GM12864 (cell line): ENCODE measurements at regions not wholly inside any gene's neighbourhood (a gene's known extent, or its start where the extent isn't known, plus 50 kb on each side); places are given as distances from the start of the nearest gene placed in this dataset.

Experiments
- DNase-seq: peaks from one replicate; pipeline ENCODE4 v3.0.0-alpha.2; 2011; ENCODE audit warnings: low read depth
- H3K4me3 ChIP-seq: 2 replicates; pipeline ENCODE4 v1.5.1; 2011; ENCODE audit warnings: mild to moderate bottlenecking, low read depth, low read length, control low read depth
- TF ChIP-seq, protein P1 (sequence below): IDR thresholded peaks from 2 replicates; pipeline ENCODE4 v1.5.1; 2011; ENCODE audit warnings: low read depth, mild to moderate bottlenecking, moderate library complexity, low read length, control low read depth, inconsistent platforms; ENCODE audit errors: missing control alignments

GRCh38 chr1:194175251-194175650 is 988.8 kb upstream of the B3GALT2 start:
- no peak overlapping the region for H3K4me3 ChIP-seq
- DNase-seq = no peak
- TF ChIP-seq, protein P1, sequence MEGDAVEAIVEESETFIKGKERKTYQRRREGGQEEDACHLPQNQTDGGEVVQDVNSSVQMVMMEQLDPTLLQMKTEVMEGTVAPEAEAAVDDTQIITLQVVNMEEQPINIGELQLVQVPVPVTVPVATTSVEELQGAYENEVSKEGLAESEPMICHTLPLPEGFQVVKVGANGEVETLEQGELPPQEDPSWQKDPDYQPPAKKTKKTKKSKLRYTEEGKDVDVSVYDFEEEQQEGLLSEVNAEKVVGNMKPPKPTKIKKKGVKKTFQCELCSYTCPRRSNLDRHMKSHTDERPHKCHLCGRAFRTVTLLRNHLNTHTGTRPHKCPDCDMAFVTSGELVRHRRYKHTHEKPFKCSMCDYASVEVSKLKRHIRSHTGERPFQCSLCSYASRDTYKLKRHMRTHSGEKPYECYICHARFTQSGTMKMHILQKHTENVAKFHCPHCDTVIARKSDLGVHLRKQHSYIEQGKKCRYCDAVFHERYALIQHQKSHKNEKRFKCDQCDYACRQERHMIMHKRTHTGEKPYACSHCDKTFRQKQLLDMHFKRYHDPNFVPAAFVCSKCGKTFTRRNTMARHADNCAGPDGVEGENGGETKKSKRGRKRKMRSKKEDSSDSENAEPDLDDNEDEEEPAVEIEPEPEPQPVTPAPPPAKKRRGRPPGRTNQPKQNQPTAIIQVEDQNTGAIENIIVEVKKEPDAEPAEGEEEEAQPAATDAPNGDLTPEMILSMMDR = no peak

DNA sequence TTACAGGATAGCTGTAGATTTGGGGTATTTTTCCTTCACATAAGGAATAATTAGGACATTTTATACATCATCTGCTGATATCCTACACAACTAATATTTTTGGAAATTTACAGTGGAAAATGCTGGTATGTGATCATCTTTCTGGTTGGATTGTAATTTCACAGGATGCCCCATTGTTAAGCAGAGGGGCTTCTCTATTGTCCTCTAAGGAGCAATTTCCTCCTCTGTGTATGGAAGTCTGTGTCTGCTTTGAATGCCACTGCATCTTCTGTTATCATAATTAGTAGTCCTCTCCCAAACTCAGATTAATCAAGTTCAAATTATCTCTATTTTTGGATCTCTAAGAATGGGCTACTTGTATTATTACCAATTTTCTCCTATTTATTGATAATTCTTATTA is 988.1 kb upstream of the B3GALT2 start:
- no peak for DNase-seq
- TF ChIP-seq, protein P1 = no peak
- no peak overlapping the region for H3K4me3 ChIP-seq

GRCh38 chr1:194171596-194171995 is 985.2 kb upstream of the B3GALT2 start:
- TF ChIP-seq, protein P1 = no peak
- H3K4me3 ChIP-seq = no peak overlapping the region
- no peak for DNase-seq

- TF ChIP-seq, protein P1 = no peak
- DNase-seq = no peak
- H3K4me3 ChIP-seq = no peak overlapping the region
Measured at GRCh38 chr1:194167956-194168640, 981.7 kb upstream of the B3GALT2 start.

- TF ChIP-seq, protein P1 = no peak
- H3K4me3 ChIP-seq = no peak overlapping the region
- no peak for DNase-seq
Measured at GRCh38 chr1:194164755-194165154, 978.3 kb upstream of the B3GALT2 start.

GRCh38 chr1:194161591-194161990 is 975.2 kb upstream of the B3GALT2 start:
- no peak for DNase-seq

More at GRCh38 chr1:194161591-194161990, 975.2 kb upstream of the B3GALT2 start:
- no peak overlapping the region for H3K4me3 ChIP-seq
- TF ChIP-seq, protein P1 = no peak
